GM21447 (cell line): ENCODE measurements at regions not wholly inside any gene's neighbourhood (a gene's known extent, or its start where the extent isn't known, plus 50 kb on each side); places are given as distances from the start of the nearest gene placed in this dataset.

Source experiments
- ATAC-seq: cut with Tn5 transposase; IDR thresholded peaks from one replicate; pipeline ENCODE4 v1.9.1; 2021; ENCODE audit not compliant: unreplicated experiment

DNA sequence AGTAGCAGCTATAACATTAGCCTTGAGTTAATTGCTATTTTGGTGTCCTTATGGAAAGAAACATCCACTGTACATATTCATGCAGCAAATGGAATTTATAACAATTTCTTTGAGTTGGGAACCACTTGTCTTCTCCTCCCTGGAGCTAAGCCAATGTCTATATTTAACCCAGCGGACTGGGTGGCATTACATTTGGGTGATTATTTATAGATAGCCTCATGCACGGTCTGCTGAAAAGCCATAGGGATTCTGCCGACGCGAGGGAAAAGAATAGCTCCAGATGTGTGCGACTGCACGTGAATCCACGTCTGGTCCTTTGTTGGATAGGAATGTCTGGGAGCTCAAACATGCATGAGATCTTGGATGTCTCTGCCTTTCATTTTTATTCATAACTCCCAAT is 157.5 kb upstream of the BRINP1 start:
- no peak for ATAC-seq

- ATAC-seq: no peak
Measured at GRCh38 chr9:119523508-119523907, 154.3 kb upstream of the BRINP1 start.

DNA sequence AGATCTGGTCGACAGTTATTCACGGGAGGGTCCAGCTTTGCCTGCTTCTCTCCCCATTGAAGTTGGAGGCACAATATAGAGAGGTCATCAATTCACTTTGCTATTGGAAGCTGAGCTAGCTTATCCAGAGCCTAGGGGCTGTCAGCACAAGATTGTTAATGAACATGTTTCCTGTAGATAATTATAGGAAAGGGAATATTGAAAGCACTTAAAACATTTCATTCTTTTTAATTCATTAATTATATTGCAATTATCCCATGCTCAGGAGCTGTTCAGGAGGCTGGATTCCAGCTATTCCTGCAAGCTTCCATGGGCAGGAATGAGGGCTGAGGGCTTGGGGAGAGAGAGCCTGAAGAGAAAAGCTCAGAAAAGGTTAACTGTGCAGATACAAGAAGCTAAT is 153.1 kb upstream of the BRINP1 start:
- no peak for ATAC-seq

GRCh38 chr9:119509291-119509905 is 140.2 kb upstream of the BRINP1 start:
- no peak for ATAC-seq

GRCh38 chr9:119501374-119501773 is 132.1 kb upstream of the BRINP1 start:
- no peak for ATAC-seq

- no peak for ATAC-seq
Measured at GRCh38 chr9:119500072-119500771, 131.0 kb upstream of the BRINP1 start.

DNA sequence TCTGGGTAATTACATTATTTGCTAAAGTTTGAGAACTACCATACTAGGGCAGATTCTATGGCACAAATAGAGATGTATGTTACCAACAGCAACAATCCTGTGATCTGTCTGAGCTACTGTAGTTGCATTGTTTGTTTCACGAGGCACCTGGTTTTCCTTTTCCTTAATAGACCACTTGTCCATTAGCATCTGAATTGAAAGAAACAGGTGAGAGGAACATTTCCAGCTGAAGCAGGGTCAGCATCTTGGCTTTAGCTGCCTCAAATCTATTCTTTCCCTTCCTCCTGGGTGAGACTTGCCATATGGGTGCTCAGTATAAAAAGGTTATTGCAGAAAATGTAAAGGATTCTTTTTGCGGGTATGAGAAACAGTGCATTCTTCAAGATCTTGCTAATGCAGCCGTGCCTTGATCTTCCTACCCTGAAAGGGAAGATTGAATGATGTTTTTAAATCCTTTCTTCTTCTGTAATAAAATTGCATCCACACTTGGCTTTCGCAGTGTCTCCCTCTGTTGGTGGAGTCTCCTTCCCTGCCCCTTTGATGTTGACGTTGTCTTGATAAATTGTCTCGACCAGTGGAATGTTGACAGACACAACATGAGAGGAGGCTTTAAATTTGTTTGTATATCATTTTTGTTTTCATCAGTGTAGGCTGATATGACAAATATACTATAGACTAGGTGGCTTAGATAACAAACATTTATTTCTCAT is 118.0 kb upstream of the BRINP1 start:
- no peak for ATAC-seq

DNA sequence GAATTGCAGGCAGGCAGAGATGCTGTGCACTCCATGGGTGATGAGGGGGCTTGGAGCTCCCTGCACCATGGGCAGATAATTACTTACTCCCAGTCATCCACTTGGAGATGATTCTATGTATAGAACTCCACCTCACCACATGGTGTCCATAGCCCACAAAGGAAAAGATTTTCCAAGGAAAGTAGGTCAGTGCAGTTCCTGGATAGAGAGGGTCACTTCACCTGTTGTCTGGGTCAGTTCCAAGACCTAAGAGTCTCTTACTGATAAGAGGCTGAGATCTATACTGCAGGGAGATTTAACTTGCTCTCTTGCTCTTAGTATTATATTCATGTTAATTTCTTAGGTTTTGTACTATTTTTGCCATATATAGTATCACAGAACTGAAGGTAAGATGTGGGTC is 113.9 kb upstream of the BRINP1 start:
- no peak for ATAC-seq

GRCh38 chr9:119477197-119477596 is 108.0 kb upstream of the BRINP1 start:
- ATAC-seq: no peak

DNA sequence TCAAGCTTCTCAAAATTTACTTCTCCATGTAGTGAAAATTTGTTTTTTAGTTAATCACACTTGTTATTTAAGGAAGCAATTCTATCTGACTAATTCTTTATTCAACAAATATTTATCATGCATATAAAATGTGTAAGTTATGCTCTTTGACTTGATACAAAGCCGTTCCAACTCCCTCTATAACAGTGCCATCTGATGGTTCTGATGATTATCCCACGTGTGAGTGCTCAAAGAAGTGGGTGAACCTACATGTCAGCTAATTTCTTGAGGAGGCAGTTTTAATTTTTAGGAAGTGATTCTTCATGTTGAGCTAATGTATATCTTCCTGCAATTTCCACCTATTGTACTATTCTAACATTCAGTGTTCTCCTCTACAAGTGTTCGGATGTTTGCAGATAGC is 88.8 kb upstream of the BRINP1 start:
- no peak for ATAC-seq

DNA sequence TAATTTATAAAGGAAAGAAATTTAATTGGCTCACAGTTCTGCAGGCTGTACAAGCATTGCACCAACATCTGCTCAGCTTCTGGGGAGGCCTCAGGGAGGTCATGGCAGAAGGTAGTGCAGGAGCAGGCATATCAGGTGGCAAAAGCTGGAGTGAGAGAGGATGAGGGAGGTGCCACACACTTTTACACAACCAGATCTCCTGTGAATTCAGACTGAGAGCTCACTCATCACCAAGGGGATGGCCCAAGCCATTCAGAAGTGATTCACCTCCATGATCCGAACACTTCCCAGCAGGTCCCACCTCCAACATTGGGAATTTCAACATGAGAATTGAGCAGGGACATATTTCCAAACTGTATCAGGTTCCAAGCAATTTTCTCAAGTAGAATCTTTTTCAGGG is 84.7 kb upstream of the BRINP1 start:
- no peak for ATAC-seq

GRCh38 chr9:119453490-119453911 is 84.3 kb upstream of the BRINP1 start:
- no peak for ATAC-seq

GRCh38 chr9:119451426-119451825 is 82.2 kb upstream of the BRINP1 start:
- no peak for ATAC-seq

- ATAC-seq: no peak
Measured at GRCh38 chr9:119443179-119443578, 73.9 kb upstream of the BRINP1 start.

DNA sequence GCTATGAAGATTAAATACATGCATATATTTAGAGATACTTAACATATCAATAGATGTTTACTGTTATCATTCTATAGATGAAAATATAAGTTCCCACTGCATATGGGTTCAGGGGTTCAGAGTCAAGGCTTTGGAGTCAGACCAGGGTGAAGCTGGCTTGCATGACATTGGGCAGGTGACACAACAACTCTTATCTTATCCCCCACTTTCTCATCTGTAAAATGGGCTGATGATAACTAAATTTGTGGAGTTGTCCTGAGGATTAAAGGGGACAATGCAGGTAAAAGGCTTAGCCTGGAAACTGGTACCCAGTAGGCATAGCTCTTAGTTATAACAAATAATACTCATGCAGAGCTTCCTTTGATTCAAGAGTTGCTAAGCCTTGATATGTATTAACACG is 72.6 kb upstream of the BRINP1 start:
- no peak for ATAC-seq

DNA sequence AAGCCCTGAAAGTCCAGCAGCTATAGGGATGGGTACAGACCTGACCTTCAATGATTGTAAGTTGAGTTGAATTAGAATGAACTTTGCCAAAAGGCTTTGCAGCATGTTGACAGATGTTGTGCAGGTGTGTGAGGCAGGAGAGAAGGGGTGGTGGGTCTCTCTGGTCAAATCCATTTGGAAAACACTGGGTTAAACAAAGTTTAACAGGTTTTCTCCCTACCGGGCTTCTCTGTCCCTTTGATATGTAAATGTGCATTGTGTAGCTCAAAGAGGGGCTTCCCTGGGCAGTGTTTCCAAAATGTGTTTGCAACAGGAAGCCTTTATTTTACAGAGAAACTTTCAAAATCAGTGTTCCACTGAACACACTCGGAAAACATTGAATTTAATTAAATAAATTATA is 72.1 kb upstream of the BRINP1 start:
- ATAC-seq: no peak

DNA sequence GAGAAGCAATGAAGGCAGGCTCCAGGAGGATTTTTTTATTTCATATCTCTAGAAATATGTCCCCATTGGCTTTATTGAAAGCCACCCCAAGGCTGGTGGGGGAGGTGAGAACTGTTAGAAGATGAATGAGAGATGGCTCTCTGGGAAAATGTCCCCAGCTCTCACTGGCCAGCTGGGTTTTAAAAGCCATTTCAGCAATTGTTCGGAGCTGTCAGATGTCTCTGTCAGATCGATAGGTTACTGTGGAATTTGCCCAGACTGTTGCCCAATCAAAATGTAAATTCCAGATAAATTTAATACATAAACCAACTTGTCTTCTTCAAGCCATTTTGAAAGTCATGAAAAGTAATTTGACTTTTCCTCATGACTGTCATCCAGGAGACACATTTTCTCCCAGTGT is 67.0 kb upstream of the BRINP1 start:
- no peak for ATAC-seq

DNA sequence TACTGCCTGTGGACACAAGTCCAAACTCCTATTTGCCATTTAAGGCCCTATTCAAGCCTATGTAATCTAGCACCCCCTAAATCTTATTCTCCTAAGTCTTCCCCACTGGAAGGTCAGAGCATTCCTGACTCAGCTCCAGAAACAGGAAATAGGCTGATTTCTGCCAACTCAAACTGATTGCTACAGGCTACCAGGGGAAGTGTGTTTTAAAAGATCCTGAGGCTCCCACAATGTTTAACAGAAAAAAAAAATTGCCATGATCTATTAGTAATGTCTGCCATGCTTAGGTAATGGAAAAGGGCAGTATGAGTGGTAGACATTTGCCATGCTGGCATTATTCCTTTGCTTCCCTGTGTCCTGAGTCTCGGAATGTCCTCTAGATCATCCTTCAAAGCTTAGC is 65.8 kb upstream of the BRINP1 start:
- ATAC-seq: no peak

GRCh38 chr9:119432428-119432827 is 63.2 kb upstream of the BRINP1 start:
- no peak for ATAC-seq

GRCh38 chr9:119429302-119429701 is 60.1 kb upstream of the BRINP1 start:
- no peak for ATAC-seq

DNA sequence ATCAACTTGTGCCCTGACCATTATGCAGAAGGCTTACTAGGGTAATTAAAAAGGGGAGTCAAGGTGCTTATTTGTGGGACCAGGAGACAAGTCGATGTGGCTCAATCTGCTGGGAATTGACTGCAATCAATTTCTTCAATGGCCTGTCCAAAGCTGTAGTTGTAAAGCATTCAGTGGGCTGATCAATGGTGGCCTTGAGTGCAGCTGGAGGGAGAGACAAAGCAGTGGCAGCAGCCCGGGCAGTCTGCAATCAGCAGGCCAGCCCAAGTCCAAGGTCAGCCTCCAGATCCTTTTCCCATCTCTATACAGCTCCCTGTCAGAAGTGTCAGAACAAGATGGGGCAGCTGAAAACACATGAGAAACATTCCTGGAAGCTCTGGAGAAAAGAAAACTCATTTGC is 51.0 kb upstream of the BRINP1 start:
- no peak for ATAC-seq
